ENCODE measurements at regions not wholly inside any gene's neighbourhood (a gene's known extent, or its start where the extent isn't known, plus 50 kb on each side); places are given as distances from the start of the nearest gene placed in this dataset.

DNA sequence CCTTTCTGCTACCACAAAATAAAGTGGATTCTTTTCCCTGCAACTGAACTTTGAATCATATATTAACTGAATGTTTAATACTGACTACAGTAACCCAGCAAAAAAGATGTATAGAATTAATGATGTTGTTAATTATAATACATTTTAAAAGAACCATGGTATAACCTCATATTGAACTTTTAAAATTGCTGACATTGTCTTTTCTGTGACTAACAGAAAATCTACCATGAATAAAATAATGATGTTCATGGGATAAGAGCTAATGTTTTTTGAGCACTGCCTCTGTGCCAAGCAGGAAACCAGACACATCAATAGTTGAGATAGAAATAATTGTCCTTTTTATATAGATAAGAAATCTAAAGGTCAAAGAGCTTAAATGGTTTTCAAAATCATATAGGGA, 691.9 kb downstream of the PDHA2 start:
- TF ChIP-seq CHD1 (IDR thresholded peaks at IDR 0.05; ENCODE audit: low read depth, low read length) = no peak
- peak; percentile 91 for TF ChIP-seq MAFK (IDR thresholded peaks at IDR 0.05; ENCODE audit: low read depth, low read length)
- Histone ChIP-seq H3K18ac (ENCODE audit: low read depth, low read length) (no peak overlapping the region), H3K23ac (ENCODE audit: low read depth, low read length) (no peak overlapping the region), H3K14ac (replicated peaks; ENCODE audit: low read depth, low read length) (no peak overlapping the region), H2BK5ac (ENCODE audit: low read depth, low read length, poor library complexity, severe bottlenecking) (no peak overlapping the region), H3K4me1 (ENCODE audit: control insufficient read depth, insufficient read depth, low read length) (no peaks in the 10 kb centered on the region), H2AFZ (replicated peaks; ENCODE audit: low read length, poor library complexity) (no peak overlapping the region), H3K56ac (ENCODE audit: extremely low read depth, insufficient read depth, low read length) (no peak overlapping the region), H3K4ac (ENCODE audit: low read depth, low read length) (no peak overlapping the region), H4K20me1 (ENCODE audit: insufficient read depth, low read length) (no peaks in the 10 kb centered on the region), H3K9ac (ENCODE audit: low read depth, low read length) (no peak overlapping the region), H2BK120ac (ENCODE audit: low read depth, low read length) (no peak overlapping the region), H2AK5ac (ENCODE audit: low read depth, low read length) (no peak overlapping the region), H3K9me1 (ENCODE audit: insufficient read depth, low read length) (no peaks in the 10 kb centered on the region), H2BK20ac (ENCODE audit: low read depth, low read length) (no peak overlapping the region), H3K9me3 (ENCODE audit: control insufficient read depth, insufficient read depth, low read length) (peaks cover 5% of the 10 kb centered on the region), H3K4me3 (ENCODE audit: insufficient read depth, low read depth, low read length) (no peak overlapping the region), H3K27me3 (ENCODE audit: control insufficient read depth, insufficient read depth, low read length) (no peaks in the 10 kb centered on the region), H3K36me3 (ENCODE audit: control insufficient read depth, insufficient read depth, low read length) (no peaks in the 10 kb centered on the region), H3K4me2 (ENCODE audit: low read depth, low read length) (no peak overlapping the region), H3K27ac (ENCODE audit: insufficient read depth, low read length) (no peak overlapping the region), H4K91ac (ENCODE audit: insufficient read depth, low read depth, low read length) (no peak overlapping the region), H4K5ac (ENCODE audit: low read depth, low read length) (no peak overlapping the region), H3K79me1 (ENCODE audit: low read depth in 1 of 2, low read length in 2 of 2) (no peaks in the 10 kb centered on the region), H2AK9ac (replicated peaks; ENCODE audit: low read depth, low read length, poor library complexity) (no peak overlapping the region), H2BK15ac (ENCODE audit: low read depth, low read length) (no peak overlapping the region), H4K8ac (ENCODE audit: low read depth in 2 of 2, low read length in 2 of 2) (no peak overlapping the region)
- intact Hi-C loops (cut with micrococcal nuclease) = no loop called here
- no peak for ATAC-seq (ENCODE audit: low read depth)
- ChIA-PET CTCF (no interaction called here), POLR2A (ENCODE audit: unreplicated experiment) (no interaction called here)
- in situ Hi-C loops (cut with MboI; ENCODE audit: low sequenced_read_pairs) = no loop called here
- no TSS peak for BruUV-seq (replicated peaks)
- dilution Hi-C loops (cut with HindIII; ENCODE audit: low sequenced_read_pairs, unreplicated experiment) = no loop called here
- DNase-seq = no peak
